Stimulated activated naive B cell treated with anti-CD40 and anti-IgM and Interleukin-4, amounts not matched to agents 10 μg/mL and 1 μg/mL and 100 μg/mL, for 72 hours (primary cell): ENCODE measurements at regions not wholly inside any gene's neighbourhood (a gene's known extent, or its start where the extent isn't known, plus 50 kb on each side); places are given as distances from the start of the nearest gene placed in this dataset.

Experiments used
- ATAC-seq, 2 donors: fragments of 150-1000 bp; cut with Tn5 transposase; replicated peaks; 2 replicates each; pipeline ENCODE4 v1.10.0; 2021; ENCODE audit warnings: moderate library complexity in 1 of 2
- DNase-seq: peaks from one replicate; pipeline ENCODE4 v3.0.0; 2021
- H3K27ac Mint-ChIP-seq: one replicate; pipeline ENCODE4 v1.8.0; 2022; ENCODE audit warnings: mild to moderate bottlenecking, mixed read lengths
- H3K27me3 Mint-ChIP-seq, 2 donors: one replicate each; pipeline ENCODE4 v1.8.0; 2022; ENCODE audit warnings: mixed read lengths in 2 of 2
- H3K36me3 Mint-ChIP-seq, 2 donors: one replicate each; pipeline ENCODE4 v1.8.0; 2022; ENCODE audit warnings: mixed read lengths in 2 of 2, mild to moderate bottlenecking in 1 of 2
- H3K4me1 Mint-ChIP-seq, 2 donors: one replicate each; pipeline ENCODE4 v1.8.0; 2022; ENCODE audit warnings: mixed read lengths in 2 of 2, mild to moderate bottlenecking in 1 of 2
- H3K4me3 Mint-ChIP-seq, 2 donors: one replicate each; pipeline ENCODE4 v1.8.0; 2022; ENCODE audit warnings: mild to moderate bottlenecking in 2 of 2, mixed read lengths in 2 of 2, moderate library complexity in 1 of 2
- H3K9me3 Mint-ChIP-seq, 2 donors: one replicate each; pipeline ENCODE4 v1.8.0; 2022; ENCODE audit warnings: mixed read lengths in 2 of 2, mild to moderate bottlenecking in 1 of 2

GRCh38 chr13:55483626-55484158 lies 1657.0 kb upstream of the PRR20A start:
- H3K9me3 Mint-ChIP-seq: peaks cover 0 to 4% of the 10 kb centered on the region in 2 donors
- ATAC-seq: no peak
- no peaks in the 10 kb centered on the region for H3K27me3 Mint-ChIP-seq
- H3K36me3 Mint-ChIP-seq: no peaks in the 10 kb centered on the region
- H3K27ac Mint-ChIP-seq: no peak overlapping the region
- H3K4me1 Mint-ChIP-seq: no peaks in the 10 kb centered on the region
- no peak overlapping the region for H3K4me3 Mint-ChIP-seq
- no peak for DNase-seq

GRCh38 chr13:55493297-55493696 lies 1647.4 kb upstream of the PRR20A start:
- Mint-ChIP-seq H3K9me3 (peaks cover 0 to 4% of the 10 kb centered on the region in 2 donors), H3K4me3 (no peak overlapping the region), H3K27me3 (no peaks in the 10 kb centered on the region), H3K4me1 (no peaks in the 10 kb centered on the region), H3K36me3 (no peaks in the 10 kb centered on the region), H3K27ac (no peak overlapping the region)
- DNase-seq (no peak), ATAC-seq (no peak)

GRCh38 chr13:55497486-55497885 lies 1643.2 kb upstream of the PRR20A start:
- Mint-ChIP-seq H3K27ac (no peak overlapping the region), H3K4me3 (no peak overlapping the region), H3K36me3 (no peaks in the 10 kb centered on the region), H3K4me1 (no peaks in the 10 kb centered on the region), H3K27me3 (no peaks in the 10 kb centered on the region), H3K9me3 (peaks cover 2 to 7% of the 10 kb centered on the region in 2 donors)
- no peak for ATAC-seq
- no peak for DNase-seq

GRCh38 chr13:55500694-55501093 lies 1640.0 kb upstream of the PRR20A start:
- Mint-ChIP-seq H3K27me3 (no peaks in the 10 kb centered on the region), H3K27ac (no peak overlapping the region), H3K9me3 (peaks cover 2 to 6% of the 10 kb centered on the region in 2 donors), H3K4me1 (no peaks in the 10 kb centered on the region), H3K36me3 (no peaks in the 10 kb centered on the region), H3K4me3 (no peak overlapping the region)
- DNase-seq: no peak
- ATAC-seq: no peak

- Mint-ChIP-seq H3K9me3 (peaks cover 4 to 5% of the 10 kb centered on the region in 2 donors), H3K27me3 (no peaks in the 10 kb centered on the region), H3K4me1 (no peaks in the 10 kb centered on the region), H3K36me3 (no peaks in the 10 kb centered on the region), H3K4me3 (no peak overlapping the region), H3K27ac (no peak overlapping the region)
- DNase-seq (no peak), ATAC-seq (no peak)
These were observed 1624.1 kb upstream of the PRR20A start for GRCh38 chr13:55516610-55517009.

GRCh38 chr13:55517312-55517711 lies 1623.4 kb upstream of the PRR20A start:
- H3K27ac Mint-ChIP-seq: no peak overlapping the region
- no peaks in the 10 kb centered on the region for H3K27me3 Mint-ChIP-seq
- peaks cover 4 to 5% of the 10 kb centered on the region in 2 donors for H3K9me3 Mint-ChIP-seq
- H3K36me3 Mint-ChIP-seq: no peaks in the 10 kb centered on the region
- no peak overlapping the region for H3K4me3 Mint-ChIP-seq
- no peaks in the 10 kb centered on the region for H3K4me1 Mint-ChIP-seq
- DNase-seq (no peak), ATAC-seq (no peak)

GRCh38 chr13:55528434-55528833 lies 1612.3 kb upstream of the PRR20A start:
- Mint-ChIP-seq H3K4me1 (no peaks in the 10 kb centered on the region), H3K36me3 (no peaks in the 10 kb centered on the region), H3K27ac (no peak overlapping the region), H3K9me3 (peaks cover 0 to 7% of the 10 kb centered on the region in 2 donors), H3K27me3 (no peaks in the 10 kb centered on the region), H3K4me3 (no peak overlapping the region)
- no peak for DNase-seq
- no peak for ATAC-seq

GRCh38 chr13:55534306-55534705 lies 1606.4 kb upstream of the PRR20A start:
- peaks cover 5 to 9% of the 10 kb centered on the region in 2 donors for H3K9me3 Mint-ChIP-seq
- H3K4me1 Mint-ChIP-seq: no peaks in the 10 kb centered on the region
- ATAC-seq (no peak), DNase-seq (no peak)
- H3K27me3 Mint-ChIP-seq: no peaks in the 10 kb centered on the region
- H3K4me3 Mint-ChIP-seq: no peak overlapping the region
- no peak overlapping the region for H3K27ac Mint-ChIP-seq
- no peaks in the 10 kb centered on the region for H3K36me3 Mint-ChIP-seq

- no peak overlapping the region for H3K4me3 Mint-ChIP-seq
- ATAC-seq (no peak), DNase-seq (no peak)
- no peaks in the 10 kb centered on the region for H3K36me3 Mint-ChIP-seq
- peaks cover 5 to 6% of the 10 kb centered on the region in 2 donors for H3K9me3 Mint-ChIP-seq
- H3K27me3 Mint-ChIP-seq: no peaks in the 10 kb centered on the region
- H3K4me1 Mint-ChIP-seq: no peaks in the 10 kb centered on the region
- H3K27ac Mint-ChIP-seq: no peak overlapping the region
These were observed 1602.3 kb upstream of the PRR20A start for GRCh38 chr13:55538424-55538823.

GRCh38 chr13:55543053-55543452 lies 1597.7 kb upstream of the PRR20A start:
- Mint-ChIP-seq H3K4me1 (no peaks in the 10 kb centered on the region), H3K9me3 (peaks cover 5 to 10% of the 10 kb centered on the region in 2 donors), H3K27me3 (no peaks in the 10 kb centered on the region), H3K36me3 (no peaks in the 10 kb centered on the region), H3K4me3 (no peak overlapping the region), H3K27ac (no peak overlapping the region)
- DNase-seq: no peak
- ATAC-seq: no peak

GRCh38 chr13:55550624-55551023 lies 1590.1 kb upstream of the PRR20A start:
- peaks cover 15 to 16% of the 10 kb centered on the region in 2 donors for H3K9me3 Mint-ChIP-seq
- DNase-seq (no peak), ATAC-seq (no peak)
- no peaks in the 10 kb centered on the region for H3K4me1 Mint-ChIP-seq
- no peaks in the 10 kb centered on the region for H3K27me3 Mint-ChIP-seq
- H3K27ac Mint-ChIP-seq: no peak overlapping the region
- no peaks in the 10 kb centered on the region for H3K36me3 Mint-ChIP-seq
- H3K4me3 Mint-ChIP-seq: no peak overlapping the region

GRCh38 chr13:55553701-55554100 lies 1587.0 kb upstream of the PRR20A start:
- DNase-seq: no peak
- H3K27ac Mint-ChIP-seq: no peak overlapping the region
- no peaks in the 10 kb centered on the region for H3K27me3 Mint-ChIP-seq
- H3K4me1 Mint-ChIP-seq: no peaks in the 10 kb centered on the region
- H3K36me3 Mint-ChIP-seq: peaks cover 0 to 1% of the 10 kb centered on the region in 2 donors
- no peak for ATAC-seq
- H3K4me3 Mint-ChIP-seq: no peak overlapping the region
- peaks cover 21 to 24% of the 10 kb centered on the region in 2 donors for H3K9me3 Mint-ChIP-seq

GRCh38 chr13:55554741-55555140 lies 1586.0 kb upstream of the PRR20A start:
- no peaks in the 10 kb centered on the region for H3K27me3 Mint-ChIP-seq
- no peak for ATAC-seq
- H3K9me3 Mint-ChIP-seq: peaks cover 23% of the 10 kb centered on the region in 2 donors
- H3K27ac Mint-ChIP-seq: no peak overlapping the region
- no peak overlapping the region for H3K4me3 Mint-ChIP-seq
- peaks cover 0 to 1% of the 10 kb centered on the region in 2 donors for H3K36me3 Mint-ChIP-seq
- no peaks in the 10 kb centered on the region for H3K4me1 Mint-ChIP-seq
- no peak for DNase-seq

- no peaks in the 10 kb centered on the region for H3K27me3 Mint-ChIP-seq
These were observed 1580.4 kb upstream of the PRR20A start for GRCh38 chr13:55560331-55560730.

GRCh38 chr13:55563267-55563666 lies 1577.5 kb upstream of the PRR20A start:
- DNase-seq: no peak
- H3K36me3 Mint-ChIP-seq: no peaks in the 10 kb centered on the region
- H3K27me3 Mint-ChIP-seq: no peaks in the 10 kb centered on the region
- ATAC-seq: no peak
- no peaks in the 10 kb centered on the region for H3K4me1 Mint-ChIP-seq
- no peak overlapping the region for H3K27ac Mint-ChIP-seq
- peaks cover 4 to 5% of the 10 kb centered on the region in 2 donors for H3K9me3 Mint-ChIP-seq
- no peak overlapping the region for H3K4me3 Mint-ChIP-seq

More at GRCh38 chr13:55560331-55560730, 1580.4 kb upstream of the PRR20A start:
- H3K36me3 Mint-ChIP-seq: peaks cover 0 to 1% of the 10 kb centered on the region in 2 donors
- H3K4me3 Mint-ChIP-seq: no peak overlapping the region
- DNase-seq (no peak), ATAC-seq (no peak)
- H3K4me1 Mint-ChIP-seq: no peaks in the 10 kb centered on the region
- H3K27ac Mint-ChIP-seq: no peak overlapping the region
- peaks cover 11 to 14% of the 10 kb centered on the region in 2 donors for H3K9me3 Mint-ChIP-seq

GRCh38 chr13:55566334-55566733 lies 1574.4 kb upstream of the PRR20A start:
- Mint-ChIP-seq H3K36me3 (no peaks in the 10 kb centered on the region), H3K27me3 (no peaks in the 10 kb centered on the region), H3K4me3 (no peak overlapping the region), H3K27ac (no peak overlapping the region), H3K4me1 (no peaks in the 10 kb centered on the region), H3K9me3 (peaks cover 4% of the 10 kb centered on the region in 2 donors)
- DNase-seq (no peak), ATAC-seq (no peak)
